GM21825 (cell line): ENCODE measurements at regions not wholly inside any gene's neighbourhood (a gene's known extent, or its start where the extent isn't known, plus 50 kb on each side); places are given as distances from the start of the nearest gene placed in this dataset.

Source experiments
- ATAC-seq: cut with Tn5 transposase; IDR thresholded peaks from one replicate; pipeline ENCODE4 v1.9.1; 2021; ENCODE audit warnings: mild to moderate bottlenecking, moderate library complexity; ENCODE audit not compliant: unreplicated experiment

DNA sequence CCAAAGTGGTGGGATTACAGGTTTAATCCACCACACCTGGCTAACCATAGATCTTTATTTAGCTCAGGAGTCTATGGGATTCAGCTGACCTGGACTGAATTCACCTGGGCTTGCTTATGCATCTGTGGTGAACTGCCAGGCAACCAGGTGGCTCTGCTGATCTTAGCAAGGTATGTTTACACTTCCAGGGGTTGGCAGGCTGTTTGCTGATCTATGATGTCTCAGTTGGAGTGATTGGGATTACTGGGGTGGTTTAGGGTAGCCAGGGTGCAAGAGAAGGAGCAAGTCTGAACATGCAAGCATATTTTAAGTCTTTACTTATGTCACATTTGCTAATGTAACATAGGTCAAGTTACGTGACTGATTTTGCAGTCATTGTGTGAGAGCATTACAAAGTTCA is 63.6 kb upstream of the JAK2 start:
- no peak for ATAC-seq

- ATAC-seq: no peak
Measured at GRCh38 chr9:4922101-4922500, 63.0 kb upstream of the JAK2 start.

DNA sequence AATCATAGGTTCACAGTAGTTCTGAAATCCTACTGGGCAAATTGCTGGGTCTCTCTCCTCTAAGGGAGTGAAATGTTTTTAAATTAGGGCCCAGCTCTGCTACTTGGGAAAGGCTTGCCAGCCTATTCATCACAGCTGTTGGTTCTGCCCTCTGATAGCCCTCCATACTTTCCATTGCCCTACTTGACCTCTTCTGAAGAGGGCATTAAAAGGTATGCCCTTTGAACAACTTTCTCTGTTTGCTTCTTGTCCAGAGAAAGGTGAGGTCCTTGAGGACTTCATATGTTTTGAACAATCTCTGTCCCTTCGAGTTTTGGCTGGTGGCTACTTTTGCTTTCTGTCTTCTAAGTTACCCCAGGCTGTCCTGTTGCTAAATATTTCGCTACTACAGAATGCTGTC is 62.3 kb upstream of the JAK2 start:
- no peak for ATAC-seq

GRCh38 chr9:4923141-4923540 is 61.9 kb upstream of the JAK2 start:
- ATAC-seq: no peak

DNA sequence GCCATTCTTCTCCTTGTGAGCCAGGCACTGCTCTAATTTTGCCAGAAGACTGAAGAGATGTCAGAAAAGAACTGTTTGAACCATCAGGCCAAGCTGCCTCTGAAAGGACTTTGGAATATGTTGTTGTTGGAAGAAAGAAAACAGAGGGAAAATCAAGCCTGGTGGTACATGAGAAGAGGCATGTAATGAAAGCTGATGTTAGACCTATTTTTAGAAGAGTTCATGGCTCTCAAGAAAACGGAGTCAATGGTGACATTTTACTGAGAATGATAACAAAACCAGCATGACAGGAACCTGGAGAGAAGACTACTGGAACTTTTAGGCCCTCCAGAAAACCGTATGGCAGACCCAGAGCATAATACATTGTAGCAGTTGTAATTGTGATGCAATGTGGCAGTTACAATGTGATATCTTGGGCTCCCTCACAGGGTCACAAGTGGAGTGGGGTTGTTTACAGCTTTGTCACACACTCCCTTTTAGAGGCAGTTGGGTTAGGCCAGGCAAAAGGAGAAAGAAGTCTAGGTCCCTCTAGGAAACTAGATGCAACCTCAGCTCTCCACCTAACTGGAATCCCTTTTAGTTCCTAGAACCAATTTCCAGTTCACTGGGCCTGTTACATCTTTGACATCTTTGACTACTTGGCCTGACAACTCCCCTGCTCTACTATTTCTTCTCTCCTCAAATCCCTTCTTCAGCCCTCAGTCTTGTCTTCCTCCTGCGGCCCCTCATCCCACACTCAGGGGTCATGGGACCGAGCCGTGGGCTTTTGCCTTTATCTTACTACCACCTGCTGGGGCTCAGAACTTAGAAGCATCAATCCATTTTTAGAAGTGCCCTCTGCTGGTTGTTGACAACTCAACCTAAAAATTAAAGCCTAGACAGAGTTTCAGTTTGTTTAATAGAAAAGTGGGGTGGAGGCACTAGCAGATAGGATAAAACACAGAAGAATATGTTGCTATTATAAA is 61.2 kb upstream of the JAK2 start:
- peak; percentile 51 for ATAC-seq

- no peak for ATAC-seq
Measured at GRCh38 chr9:4926239-4926638, 58.8 kb upstream of the JAK2 start.

DNA sequence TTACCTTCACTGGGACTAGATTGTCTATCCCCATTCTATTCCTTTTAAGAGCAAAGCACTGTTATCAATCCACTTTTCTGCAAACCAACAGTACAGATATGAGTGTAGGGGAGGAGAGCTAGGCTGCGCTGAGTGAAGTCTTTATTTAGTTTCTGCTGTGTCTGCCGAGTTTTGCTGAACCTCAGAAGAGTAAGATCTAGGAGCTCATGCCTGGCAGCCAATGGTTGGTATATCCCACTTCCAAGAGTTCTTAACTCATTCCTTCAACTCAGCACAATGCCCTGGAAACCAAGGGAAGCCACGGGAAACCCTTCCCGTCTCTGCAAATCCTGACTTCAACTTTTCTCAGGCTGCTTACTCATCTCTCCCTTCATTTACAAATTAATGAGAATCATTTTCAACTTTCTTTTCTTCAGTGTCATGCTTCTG is 58.0 kb upstream of the JAK2 start:
- no peak for ATAC-seq

GRCh38 chr9:4927701-4928100 is 57.4 kb upstream of the JAK2 start:
- no peak for ATAC-seq

DNA sequence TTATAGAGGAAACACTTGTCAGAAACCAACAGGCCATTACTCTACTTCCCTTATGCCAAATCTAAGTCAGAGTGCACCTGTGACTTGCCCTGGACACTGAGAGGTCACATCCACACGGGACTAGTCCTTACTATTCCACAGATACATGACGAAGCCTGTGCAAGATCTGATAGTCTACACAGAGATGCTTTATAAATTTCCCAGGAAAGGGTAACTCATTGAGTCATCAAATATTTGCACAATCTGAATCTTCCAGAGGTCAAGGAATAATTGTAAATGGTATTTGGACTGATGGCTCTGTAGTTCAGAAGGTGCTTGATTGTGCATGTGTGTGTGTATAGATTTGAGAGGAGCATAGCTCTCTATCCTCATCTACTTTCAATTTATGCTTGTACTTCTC is 55.2 kb upstream of the JAK2 start:
- ATAC-seq: no peak

DNA sequence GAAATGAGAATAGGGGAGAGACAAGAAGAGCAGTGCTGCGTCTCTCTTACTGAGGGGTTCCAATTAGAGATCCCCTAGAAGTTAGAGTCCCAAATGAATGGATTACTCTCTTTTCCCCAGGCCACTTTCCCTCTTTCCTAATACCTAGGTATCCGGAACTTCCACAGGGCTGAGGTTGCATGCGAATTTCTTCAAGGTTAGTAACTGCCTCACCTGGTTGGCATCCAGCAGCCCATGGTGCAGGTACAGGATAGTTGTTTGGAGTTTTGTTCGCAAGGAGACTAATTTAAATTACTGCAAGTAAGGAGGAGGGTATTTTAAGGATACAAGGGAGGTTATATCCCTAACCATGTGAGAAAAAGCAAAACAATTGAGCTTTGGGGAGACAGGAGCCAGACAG is 52.4 kb upstream of the JAK2 start:
- ATAC-seq: no peak

GRCh38 chr9:4933177-4933576 is 51.9 kb upstream of the JAK2 start:
- no peak for ATAC-seq

DNA sequence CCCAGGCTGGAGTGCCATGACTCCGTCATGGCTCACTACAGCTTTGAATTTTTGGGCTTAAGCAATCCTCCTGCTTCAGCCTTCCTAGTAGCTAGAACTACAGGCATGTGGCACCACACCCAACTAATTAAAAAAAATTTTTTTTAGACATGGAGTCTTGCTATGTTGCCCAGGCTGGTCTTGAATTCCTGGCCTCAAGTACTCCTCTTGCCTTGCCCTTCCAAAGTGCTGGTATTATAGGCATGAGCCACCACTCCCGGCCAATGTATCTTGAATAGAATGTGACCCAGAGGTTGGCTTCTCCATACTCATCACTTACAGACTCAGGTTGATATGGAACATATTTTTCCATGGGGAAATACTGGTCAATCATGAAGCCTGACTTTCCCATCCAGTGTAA is 51.2 kb upstream of the JAK2 start:
- no peak for ATAC-seq

DNA sequence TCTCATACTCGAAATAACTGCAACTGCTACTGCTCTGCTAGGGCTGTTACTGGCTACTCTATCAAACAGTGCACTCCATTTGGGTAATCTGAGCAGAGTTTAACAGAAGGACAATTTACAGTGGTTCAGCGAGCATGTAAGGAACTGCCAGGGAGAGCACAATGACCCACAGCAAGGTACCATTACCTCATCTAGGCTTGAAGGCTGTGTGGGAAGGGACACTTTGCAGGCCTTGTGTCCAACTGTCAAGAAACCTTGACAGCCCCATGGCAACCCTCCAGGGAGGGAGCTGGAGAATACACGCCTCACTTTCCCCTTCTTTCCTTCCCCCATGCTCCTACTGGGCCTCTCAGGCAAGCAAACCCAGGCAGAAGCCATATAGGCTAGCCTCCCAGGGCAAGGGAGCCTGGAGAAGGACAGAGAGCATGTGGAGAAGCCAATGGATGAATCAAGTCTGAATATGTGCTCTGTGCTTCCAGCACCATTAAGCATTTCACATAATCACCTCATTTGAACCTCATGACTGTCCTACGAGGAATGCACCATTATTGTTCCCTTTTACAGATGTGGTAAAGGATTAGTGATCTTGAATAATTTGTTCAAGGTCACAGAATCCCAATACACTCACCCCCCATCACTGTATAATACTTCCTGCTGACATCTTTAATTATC is 49.9 kb upstream of the JAK2 start:
- no peak for ATAC-seq
